Astrocyte of the cerebellum (primary cell): ENCODE measurements at regions not wholly inside any gene's neighbourhood (a gene's known extent, or its start where the extent isn't known, plus 50 kb on each side); places are given as distances from the start of the nearest gene placed in this dataset.

Experiments
- DNase-seq: peaks from one replicate; pipeline ENCODE4 v3.0.0-alpha.2; 2011; ENCODE audit warnings: low read depth
- H3K4me3 ChIP-seq: 2 replicates; pipeline ENCODE4 v1.5.1; 2011; ENCODE audit warnings: mild to moderate bottlenecking, low read depth, low read length, moderate library complexity
- in situ Hi-C: cut with HindIII; loops from 2 replicates; pipeline ENCODE4 v1.10.0; 2017; ENCODE audit warnings: low sequenced_read_pairs
- TF ChIP-seq, protein P1 (sequence below): IDR thresholded peaks from 2 replicates; pipeline ENCODE4 v1.5.1; 2012; ENCODE audit warnings: low read length, low read depth, moderate library complexity, mild to moderate bottlenecking; ENCODE audit errors: missing control alignments

GRCh38 chr2:16485251-16485650 lies 180.4 kb downstream of the CYRIA start:
- in situ Hi-C loops, result no loop called here
- no peak for DNase-seq
- TF ChIP-seq, protein P1, sequence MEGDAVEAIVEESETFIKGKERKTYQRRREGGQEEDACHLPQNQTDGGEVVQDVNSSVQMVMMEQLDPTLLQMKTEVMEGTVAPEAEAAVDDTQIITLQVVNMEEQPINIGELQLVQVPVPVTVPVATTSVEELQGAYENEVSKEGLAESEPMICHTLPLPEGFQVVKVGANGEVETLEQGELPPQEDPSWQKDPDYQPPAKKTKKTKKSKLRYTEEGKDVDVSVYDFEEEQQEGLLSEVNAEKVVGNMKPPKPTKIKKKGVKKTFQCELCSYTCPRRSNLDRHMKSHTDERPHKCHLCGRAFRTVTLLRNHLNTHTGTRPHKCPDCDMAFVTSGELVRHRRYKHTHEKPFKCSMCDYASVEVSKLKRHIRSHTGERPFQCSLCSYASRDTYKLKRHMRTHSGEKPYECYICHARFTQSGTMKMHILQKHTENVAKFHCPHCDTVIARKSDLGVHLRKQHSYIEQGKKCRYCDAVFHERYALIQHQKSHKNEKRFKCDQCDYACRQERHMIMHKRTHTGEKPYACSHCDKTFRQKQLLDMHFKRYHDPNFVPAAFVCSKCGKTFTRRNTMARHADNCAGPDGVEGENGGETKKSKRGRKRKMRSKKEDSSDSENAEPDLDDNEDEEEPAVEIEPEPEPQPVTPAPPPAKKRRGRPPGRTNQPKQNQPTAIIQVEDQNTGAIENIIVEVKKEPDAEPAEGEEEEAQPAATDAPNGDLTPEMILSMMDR, result no peak
- no peak overlapping the region for H3K4me3 ChIP-seq

GRCh38 chr2:16482460-16482859 lies 183.2 kb downstream of the CYRIA start:
- in situ Hi-C loops, result no loop called here
- TF ChIP-seq, protein P1, result no peak
- no peak for DNase-seq
- no peak overlapping the region for H3K4me3 ChIP-seq

DNA sequence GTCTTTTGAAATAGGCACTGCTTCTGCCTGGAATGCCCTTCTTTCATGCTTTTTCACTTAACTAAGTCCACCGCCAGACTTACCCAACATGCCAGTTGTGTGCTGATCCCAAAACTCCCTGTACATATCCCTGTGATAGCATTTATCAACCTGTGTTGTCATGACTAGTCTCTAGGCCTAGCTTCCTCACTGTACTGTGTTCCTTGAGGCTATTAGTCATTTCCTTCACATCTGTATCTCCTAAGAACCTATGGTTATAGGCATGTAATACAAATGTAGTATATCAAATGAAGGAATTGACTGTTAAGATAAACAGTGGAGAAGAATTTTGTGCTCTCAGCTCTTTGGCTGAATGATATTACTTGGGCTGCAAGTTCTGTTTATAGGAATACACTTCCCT lies 184.3 kb downstream of the CYRIA start:
- H3K4me3 ChIP-seq, result no peak overlapping the region
- in situ Hi-C loops, result no loop called here
- DNase-seq, result no peak
- TF ChIP-seq, protein P1, result no peak

DNA sequence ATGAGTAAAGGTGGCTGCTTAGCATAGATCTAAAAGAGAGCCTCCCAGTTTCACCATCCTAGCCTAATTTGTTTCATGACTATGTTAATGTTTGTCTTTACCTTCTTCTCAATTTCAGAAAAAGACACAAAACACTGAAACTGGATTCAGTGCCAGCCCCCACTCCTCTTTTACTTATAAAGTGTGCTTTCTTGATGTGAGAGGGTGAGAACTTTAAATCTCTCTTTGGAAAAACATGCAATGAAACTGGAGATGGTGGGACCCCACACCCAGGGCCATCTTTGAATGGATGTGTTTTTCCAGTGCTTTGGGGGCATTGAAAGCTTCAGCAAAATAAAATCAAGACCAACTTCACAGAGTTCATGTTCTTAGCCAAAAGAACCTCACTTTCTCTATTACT lies 185.9 kb downstream of the CYRIA start:
- in situ Hi-C loops, result no loop called here
- TF ChIP-seq, protein P1, result no peak

DNA sequence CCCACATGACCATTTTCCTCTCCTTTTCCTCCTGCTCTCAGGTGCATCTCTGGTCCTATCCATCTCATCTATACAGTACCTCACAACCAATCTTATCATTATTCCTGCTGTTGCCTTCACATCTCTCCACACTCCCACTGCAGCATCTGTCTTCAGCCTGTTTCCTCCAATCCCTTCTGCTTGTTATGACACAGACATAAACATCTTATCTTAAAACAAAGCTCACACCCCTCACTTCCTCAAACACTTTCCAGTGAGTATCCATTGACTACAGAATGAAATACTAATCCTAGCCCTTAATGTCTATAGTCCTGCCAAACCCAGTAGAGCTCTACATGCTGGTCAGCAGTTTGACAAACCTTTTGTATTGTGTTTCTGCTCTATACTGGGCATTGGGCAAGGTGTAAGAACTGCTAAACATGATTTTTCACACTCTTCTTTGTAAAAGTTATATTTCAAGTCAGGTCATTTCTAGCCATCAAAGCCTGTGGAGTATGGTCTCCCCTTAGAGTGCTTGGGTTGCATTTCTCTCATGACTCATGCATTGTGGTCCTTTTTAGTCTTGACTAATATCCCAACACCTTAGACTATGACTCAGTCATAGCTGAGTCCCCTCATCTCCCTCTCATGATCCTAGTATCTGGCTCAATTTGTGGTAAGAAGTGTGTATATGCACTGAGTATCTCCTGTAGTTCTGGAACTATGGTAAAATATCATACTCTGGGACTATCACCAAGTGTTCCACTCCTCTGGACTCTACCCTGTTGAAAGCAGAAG lies 187.0 kb downstream of the CYRIA start:
- in situ Hi-C loops, result no loop called here
- no peak for DNase-seq
- TF ChIP-seq, protein P1, result no peak
- H3K4me3 ChIP-seq, result no peak overlapping the region

More for the DNA sequence above, 185.9 kb downstream of the CYRIA start:
- no peak overlapping the region for H3K4me3 ChIP-seq
- DNase-seq, result no peak

GRCh38 chr2:16477648-16478047 lies 188.0 kb downstream of the CYRIA start:
- H3K4me3 ChIP-seq, result no peak overlapping the region
- TF ChIP-seq, protein P1, result no peak
- in situ Hi-C loops, result no loop called here
- DNase-seq, result no peak
